HPDE6-E6E7 (cell line): ENCODE measurements at regions not wholly inside any gene's neighbourhood (a gene's known extent, or its start where the extent isn't known, plus 50 kb on each side); places are given as distances from the start of the nearest gene placed in this dataset.
A peak's percentile ranks its signal among the peaks of the same experiment; 100 is the strongest.

Experiments
- DNase-seq: peaks from one replicate; pipeline ENCODE4 v3.0.0; 2011; ENCODE audit warnings: missing footprints; ENCODE audit errors: extremely low spot score

DNA sequence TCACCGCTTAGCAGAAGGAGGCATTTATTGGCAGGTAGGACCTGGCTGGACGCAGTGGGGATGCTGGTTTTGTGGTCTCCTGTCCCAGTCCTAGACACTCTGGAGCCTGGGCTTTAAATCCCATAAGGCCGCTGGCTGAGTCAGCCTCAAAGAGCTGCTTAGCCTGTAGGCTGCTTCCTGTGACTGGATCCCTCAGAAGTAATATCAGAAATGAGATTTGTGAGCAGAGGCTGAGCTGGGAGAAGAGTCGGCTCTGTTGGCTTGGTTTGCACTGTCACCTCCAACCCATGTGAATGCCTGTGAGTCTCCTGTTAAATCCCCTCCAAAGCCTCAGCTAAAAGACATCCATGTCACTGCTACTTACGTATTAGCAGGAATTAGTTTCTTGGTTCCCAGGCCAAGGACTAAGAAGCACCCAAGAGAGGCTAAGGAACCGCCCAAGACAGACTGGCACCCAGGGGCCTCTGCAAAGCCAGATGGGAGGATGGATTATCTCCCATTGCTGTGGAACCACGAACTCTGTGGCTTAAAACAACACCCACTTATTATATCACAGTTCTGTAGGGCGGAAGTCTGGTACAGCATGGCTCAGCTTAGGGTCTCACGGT lies 289.4 kb downstream of the CDC5L start:
- DNase-seq, result no peak

GRCh38 chr6:44678252-44678935 lies 290.9 kb downstream of the CDC5L start:
- DNase-seq, result no peak

- DNase-seq, result no peak
These were observed 292.1 kb downstream of the CDC5L start for GRCh38 chr6:44679438-44680201.

DNA sequence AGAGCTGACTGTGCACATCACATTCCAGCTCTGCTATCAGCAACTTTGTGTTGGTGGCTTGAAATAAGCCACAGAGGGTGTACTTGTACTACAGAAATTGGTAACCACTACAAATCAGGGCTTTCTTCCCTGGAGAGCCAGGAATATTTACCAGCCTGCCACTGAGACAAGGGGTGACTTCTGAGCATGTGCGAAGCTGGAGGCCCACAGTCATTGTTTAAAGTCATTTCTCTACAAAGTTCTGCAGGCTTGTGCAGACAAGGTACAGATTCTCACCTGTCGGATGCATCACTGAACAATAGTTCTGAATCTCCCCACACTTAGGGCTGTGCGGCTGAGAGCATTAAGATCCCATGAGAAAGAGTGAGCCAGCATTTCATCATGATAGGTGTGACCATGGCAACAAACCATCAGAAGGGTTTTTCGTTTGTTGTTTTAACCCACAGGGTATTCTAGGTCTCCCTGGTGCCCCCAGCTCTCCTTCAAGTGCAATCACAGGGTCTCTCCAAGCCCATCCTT lies 292.8 kb downstream of the CDC5L start:
- peak; percentile 32 for DNase-seq

DNA sequence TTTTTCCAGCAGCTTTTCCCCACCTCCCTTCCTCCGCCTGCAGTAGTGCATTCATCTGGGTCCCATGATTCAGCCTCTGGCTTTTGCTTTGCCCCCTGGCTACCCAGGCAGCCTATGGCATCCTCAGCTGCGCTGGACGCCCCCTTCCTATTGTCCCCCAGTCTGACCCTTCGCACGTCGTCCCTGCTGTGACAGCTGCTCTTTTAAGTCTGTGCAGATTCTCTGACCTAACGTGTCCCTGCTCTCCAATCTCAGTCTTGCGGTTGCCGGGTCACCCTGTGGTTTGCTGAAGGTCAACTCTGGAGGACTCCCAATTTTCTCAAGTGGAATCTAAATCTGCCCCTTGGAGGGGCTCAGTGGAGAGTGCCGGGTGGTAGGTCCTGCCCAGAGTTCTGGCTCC lies 294.3 kb downstream of the CDC5L start:
- DNase-seq, result no peak

GRCh38 chr6:44682280-44682679 lies 294.8 kb downstream of the CDC5L start:
- no peak for DNase-seq

DNA sequence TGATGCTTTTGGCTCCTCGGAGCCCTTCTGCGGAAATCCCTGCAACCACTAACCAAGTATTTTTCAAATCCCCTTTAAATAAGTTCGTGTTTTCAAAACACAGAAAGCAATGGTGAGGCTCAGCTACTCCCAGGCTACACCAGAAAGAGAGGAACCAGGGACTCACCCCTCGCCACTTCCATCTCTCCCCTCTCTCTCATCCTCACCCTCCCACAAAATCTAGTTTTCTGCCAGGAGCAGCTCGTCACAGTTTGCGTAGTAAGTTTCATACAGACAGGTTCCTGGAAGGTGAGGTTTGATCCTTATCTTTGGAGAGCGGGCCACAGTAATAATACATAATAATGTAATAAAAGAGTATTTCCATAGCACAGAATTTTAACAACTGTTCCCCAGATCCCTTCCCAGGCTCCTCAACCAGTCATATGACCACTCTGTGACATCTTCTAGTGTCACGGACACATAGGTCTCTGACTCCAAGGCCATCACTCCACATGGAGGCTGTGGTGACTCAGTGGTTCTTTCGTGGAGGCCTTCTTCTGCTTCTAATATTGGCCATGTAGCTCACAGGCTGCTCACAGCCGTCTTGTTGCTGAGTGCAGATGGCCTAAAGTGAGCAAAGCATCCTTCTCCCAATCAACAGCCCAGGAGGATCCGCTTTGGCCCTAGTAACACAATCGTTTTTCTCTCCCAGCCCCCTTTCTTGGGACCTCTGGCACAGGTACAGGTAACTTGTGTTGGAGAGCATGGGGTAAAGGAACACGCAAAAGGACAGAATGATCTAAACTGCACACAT lies 295.7 kb downstream of the CDC5L start:
- DNase-seq, result no peak

DNA sequence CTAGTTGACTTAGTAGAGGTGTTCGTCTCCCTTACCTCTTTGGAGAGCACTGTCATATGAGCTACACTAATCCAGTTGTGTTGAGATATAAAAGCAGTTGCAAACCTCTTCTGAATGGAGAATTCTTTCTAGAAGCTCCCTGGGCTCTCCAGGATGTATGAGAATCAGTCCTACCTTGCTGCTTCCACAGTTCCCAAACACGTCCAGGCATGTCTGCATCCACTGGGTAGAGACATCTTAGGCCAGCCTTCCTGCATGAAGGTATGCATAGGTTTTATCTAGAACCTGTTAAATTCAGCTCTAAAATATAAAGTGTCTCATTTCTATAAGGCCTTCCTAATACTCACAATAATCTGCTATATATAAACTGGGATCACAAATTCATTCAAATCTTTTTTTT lies 297.7 kb downstream of the CDC5L start:
- peak; percentile 58 for DNase-seq

- no peak for DNase-seq
These were observed 308.6 kb downstream of the CDC5L start for GRCh38 chr6:44696099-44696498.

DNA sequence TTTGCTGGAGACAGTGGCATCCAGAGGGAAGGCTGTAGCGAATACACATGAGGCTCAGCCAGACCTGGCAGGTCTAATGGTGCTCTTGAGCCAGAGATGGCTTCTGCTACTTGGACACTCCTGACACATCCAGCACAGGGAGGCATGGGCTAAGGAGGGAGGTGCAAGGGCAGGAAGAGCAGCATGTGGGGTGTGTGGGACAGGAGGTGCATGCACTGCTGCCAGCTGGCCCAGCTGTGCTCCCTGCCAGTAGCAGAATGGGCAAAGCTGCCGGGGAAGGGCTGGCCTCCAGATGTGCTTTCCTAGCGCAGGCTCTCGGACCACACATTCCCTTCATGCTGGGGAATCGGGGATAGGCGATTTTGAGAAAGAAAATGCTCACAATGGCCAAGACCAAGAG lies 309.2 kb downstream of the CDC5L start:
- no peak for DNase-seq

GRCh38 chr6:44697327-44697726 lies 309.8 kb downstream of the CDC5L start:
- DNase-seq, result no peak

DNA sequence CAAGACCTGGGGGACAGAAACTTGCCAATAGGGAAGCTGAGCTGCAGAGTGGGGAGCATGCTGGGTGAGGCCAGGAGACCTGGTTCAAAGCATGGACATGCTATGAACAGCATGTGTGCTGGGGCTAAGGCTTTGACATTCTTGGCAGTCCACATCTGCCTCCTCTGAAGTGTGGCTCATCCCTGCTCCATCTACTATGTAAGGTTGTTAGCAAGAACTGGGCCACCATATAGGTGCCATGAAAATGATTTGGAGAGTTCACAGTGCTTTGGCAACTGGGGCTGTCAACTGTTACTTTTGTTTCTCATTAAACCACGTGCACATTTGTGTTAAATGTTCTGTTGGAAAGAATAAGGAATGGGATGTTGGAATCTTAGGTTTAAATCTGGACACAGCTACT lies 311.1 kb downstream of the CDC5L start:
- no peak for DNase-seq

- DNase-seq, result no peak
These were observed 311.6 kb downstream of the CDC5L start for GRCh38 chr6:44699082-44699481.

DNA sequence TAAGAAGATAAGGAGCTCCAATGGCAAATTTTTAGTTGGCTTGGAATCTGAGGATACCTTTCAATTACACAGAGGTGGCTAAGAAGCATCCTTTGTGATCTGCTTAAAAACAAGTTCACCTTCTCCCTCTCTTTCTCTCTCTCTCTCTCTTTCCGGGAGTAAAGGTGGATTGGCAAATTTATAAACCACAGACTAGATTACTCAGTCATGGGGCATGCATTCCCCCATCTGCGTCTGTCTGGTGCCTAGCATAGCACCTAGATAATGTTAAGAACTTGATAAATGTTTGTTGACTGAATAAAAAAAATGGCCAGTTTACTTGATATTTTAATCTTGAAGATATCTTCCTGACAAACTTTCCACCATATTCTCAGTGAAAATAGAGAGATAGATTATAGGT lies 312.3 kb downstream of the CDC5L start:
- no peak for DNase-seq

GRCh38 chr6:44700422-44700821 lies 312.9 kb downstream of the CDC5L start:
- DNase-seq, result no peak

GRCh38 chr6:44701038-44701636 lies 313.6 kb downstream of the CDC5L start:
- DNase-seq, result no peak

- DNase-seq, result no peak
These were observed 314.2 kb downstream of the CDC5L start for GRCh38 chr6:44701637-44702101.

DNA sequence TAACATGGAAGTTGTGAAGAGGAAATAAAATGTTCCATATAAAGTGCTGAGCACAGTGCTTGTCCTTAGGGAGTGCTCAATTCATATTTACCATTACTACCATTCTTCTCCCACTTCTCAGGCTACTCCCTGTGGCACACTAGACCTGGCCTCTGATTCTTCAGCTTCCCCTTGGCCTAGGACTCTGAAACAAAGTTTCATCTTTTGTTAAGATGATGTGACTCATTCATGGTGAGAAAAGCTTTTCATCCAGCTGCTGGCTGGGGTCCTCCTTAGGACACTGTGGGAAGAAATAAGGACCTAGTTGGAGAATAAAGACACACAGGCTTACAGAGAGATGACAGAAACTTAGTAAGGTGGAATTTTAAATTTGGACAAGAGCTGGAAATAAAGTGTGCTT lies 314.8 kb downstream of the CDC5L start:
- no peak for DNase-seq

GRCh38 chr6:44704240-44705150 lies 317.0 kb downstream of the CDC5L start:
- no peak for DNase-seq

DNA sequence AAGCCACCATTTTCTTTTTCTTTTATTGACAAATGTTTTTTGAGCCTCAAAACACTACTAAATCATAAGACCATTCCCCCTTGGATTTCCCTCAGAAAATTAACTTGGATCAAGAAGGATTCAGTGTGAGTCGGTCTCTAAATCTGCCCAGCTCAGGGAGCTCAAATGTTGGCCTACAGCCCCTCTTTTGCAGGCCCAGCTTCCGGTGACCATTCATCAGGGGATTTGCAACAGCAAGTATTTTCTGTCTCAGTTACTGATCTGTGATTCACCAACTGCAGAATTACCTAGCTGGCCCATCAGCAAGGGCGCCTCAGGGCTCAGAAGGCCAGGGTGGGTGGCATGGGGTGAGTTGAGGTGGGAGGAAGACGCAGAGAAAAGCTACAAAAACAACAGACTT lies 318.1 kb downstream of the CDC5L start:
- no peak for DNase-seq
